ENCODE measurements at regions not wholly inside any gene's neighbourhood (a gene's known extent, or its start where the extent isn't known, plus 50 kb on each side); places are given as distances from the start of the nearest gene placed in this dataset.
"Not testable (repeated sequence)": the region's sequence is repeated elsewhere in the genome, so short reads cannot be mapped to it uniquely, and the experiment has no call there.

DNA sequence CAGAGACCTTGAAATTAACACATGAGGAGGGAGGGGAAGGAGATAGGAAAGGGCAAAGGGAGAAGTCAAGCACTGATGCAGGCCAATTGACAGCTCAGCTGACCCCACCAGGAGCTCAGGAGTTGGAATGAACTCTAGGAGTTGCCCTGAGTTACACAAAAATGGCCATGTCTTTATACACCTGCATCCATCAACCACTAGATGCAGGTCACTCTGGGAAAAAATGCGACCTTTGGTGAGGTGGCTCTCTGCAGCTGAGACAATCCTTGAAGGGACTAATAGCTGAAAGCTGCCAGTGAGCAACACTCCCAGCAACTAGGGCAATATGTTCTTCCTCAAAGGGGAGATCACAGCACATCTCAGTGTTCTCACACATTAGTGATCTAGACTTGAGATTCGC is 222.8 kb downstream of the RBM26 start:
- Histone ChIP-seq H3K9me3 (no peaks in the 10 kb centered on the region), H3K4me3 (no peak overlapping the region), H3K27me3 (no peaks in the 10 kb centered on the region), H3K4me1 (no peaks in the 10 kb centered on the region), H3K36me3 (no peaks in the 10 kb centered on the region), H3K27ac (no peak overlapping the region)
- TF ChIP-seq, protein P1, sequence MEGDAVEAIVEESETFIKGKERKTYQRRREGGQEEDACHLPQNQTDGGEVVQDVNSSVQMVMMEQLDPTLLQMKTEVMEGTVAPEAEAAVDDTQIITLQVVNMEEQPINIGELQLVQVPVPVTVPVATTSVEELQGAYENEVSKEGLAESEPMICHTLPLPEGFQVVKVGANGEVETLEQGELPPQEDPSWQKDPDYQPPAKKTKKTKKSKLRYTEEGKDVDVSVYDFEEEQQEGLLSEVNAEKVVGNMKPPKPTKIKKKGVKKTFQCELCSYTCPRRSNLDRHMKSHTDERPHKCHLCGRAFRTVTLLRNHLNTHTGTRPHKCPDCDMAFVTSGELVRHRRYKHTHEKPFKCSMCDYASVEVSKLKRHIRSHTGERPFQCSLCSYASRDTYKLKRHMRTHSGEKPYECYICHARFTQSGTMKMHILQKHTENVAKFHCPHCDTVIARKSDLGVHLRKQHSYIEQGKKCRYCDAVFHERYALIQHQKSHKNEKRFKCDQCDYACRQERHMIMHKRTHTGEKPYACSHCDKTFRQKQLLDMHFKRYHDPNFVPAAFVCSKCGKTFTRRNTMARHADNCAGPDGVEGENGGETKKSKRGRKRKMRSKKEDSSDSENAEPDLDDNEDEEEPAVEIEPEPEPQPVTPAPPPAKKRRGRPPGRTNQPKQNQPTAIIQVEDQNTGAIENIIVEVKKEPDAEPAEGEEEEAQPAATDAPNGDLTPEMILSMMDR (IDR thresholded peaks at IDR 0.05), result no peak
- ATAC-seq (no peak), DNase-seq (no peak)
- intact Hi-C loops (cut with DNase I), result no loop called here

DNA sequence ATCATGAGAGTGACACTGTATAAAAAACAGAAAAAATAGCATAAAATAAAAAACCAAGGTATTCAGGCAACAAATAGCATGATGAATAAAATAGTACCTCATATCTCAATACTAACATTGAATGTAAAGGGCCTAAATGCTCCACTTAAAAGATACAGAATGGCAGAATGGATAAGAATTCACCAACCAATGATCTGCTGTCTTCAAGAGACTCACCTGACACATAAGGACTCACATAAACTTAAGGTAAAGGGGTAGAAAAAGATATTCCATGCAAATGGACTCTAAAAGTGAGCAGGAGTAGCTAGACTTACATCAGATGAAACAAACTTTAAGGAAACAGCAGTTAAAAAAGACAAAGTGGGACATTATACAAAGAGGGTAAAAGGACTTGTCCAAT is 232.4 kb downstream of the RBM26 start:
- H3K36me3 ChIP-seq; ATAC-seq; H3K27me3 ChIP-seq; H3K27ac ChIP-seq; H3K4me1 ChIP-seq; intact Hi-C loops (cut with DNase I); DNase-seq; H3K4me3 ChIP-seq: not testable (repeated sequence)
- peaks cover 0 to 20% of the 10 kb centered on the region in 2 donors for H3K9me3 ChIP-seq

GRCh38 chr13:79172924-79173323 is 233.1 kb downstream of the RBM26 start:
- H3K4me1 ChIP-seq; intact Hi-C loops (cut with DNase I); ATAC-seq; DNase-seq; H3K27ac ChIP-seq; H3K27me3 ChIP-seq; H3K4me3 ChIP-seq; H3K36me3 ChIP-seq: not testable (repeated sequence)
- H3K9me3 ChIP-seq, result peaks cover 0 to 20% of the 10 kb centered on the region in 2 donors

DNA sequence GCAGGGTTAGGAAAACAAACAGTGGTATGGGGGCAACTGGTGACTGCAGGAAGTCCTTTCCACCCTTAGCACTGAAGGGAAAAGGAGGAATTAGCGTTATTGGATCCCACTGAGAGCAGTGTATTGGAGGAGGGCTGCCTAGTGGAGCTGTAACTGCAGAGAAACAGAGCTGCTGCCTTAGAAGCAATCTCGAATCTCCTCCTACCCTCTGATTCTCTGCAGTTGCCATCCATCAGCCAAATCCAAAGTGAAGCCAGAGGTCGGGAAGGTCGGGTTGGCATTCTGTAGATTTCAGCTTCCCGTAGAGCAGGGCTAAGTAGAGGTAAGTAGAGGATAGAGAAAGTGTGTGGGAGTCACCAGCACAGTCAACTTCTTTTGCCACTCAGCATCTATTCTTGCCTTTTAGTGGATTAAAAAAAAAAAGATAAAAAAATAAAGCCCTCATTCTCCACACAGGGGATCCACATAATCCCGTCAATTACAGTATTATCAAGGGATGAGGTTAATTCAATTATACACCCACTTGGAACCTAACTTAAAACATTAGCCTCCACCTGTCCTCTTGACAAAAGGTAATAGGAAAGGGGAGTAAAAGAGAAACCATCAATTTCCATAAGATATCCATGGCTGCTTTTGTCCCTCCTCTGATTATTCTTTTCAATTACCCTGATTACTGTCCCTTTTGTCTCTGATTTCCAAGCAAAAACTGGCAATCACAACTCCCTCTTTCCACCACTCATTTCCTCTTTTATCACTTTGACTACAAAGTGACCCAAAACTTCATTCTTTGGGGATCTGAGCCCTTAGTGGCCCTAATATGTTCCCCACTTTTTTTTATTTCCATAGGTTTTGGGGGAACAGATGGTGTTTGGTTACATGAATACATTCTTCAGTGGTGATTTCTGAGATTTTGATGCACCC is 234.7 kb downstream of the RBM26 start:
- TF ChIP-seq, protein P1 (IDR thresholded peaks at IDR 0.05), result no peak
- intact Hi-C loops (cut with DNase I), result no loop called here
- H3K27me3 ChIP-seq, result no peaks in the 10 kb centered on the region
- no peak overlapping the region for H3K4me3 ChIP-seq
- no peaks in the 10 kb centered on the region for H3K36me3 ChIP-seq
- ATAC-seq, result no peak
- H3K4me1 ChIP-seq, result no peaks in the 10 kb centered on the region
- no peak overlapping the region for H3K27ac ChIP-seq
- peaks cover 0 to 20% of the 10 kb centered on the region in 2 donors for H3K9me3 ChIP-seq
- no peak for DNase-seq

DNA sequence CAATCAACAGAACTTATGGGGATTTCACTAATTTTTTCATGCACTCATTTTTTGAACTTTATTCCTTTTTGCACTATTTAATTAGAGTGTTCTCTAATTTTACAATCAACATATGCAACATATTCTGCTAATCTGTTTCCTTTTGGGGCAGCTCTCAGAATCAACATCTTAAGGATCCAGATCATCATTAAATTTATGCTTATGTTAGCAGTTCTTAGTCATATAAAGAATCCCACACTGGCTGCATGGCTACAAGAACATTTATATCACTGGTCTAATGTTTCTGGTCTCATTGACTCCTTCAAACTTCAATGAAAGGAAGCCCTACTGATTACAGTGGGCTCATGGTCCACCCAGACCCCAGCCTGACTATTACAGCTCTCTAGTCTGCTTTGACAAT is 245.2 kb downstream of the RBM26 start:
- Histone ChIP-seq H3K9me3 (no peaks in the 10 kb centered on the region), H3K36me3 (no peaks in the 10 kb centered on the region), H3K27me3 (no peaks in the 10 kb centered on the region), H3K27ac (no peak overlapping the region), H3K4me1 (no peaks in the 10 kb centered on the region), H3K4me3 (no peak overlapping the region)
- TF ChIP-seq, protein P1 (IDR thresholded peaks at IDR 0.05), result no peak
- ATAC-seq, result no peak
- no peak for DNase-seq
- intact Hi-C loops (cut with DNase I), result no loop called here

GRCh38 chr13:79155883-79156282 is 250.2 kb downstream of the RBM26 start:
- no peak overlapping the region for H3K4me3 ChIP-seq
- H3K36me3 ChIP-seq, result no peaks in the 10 kb centered on the region
- intact Hi-C loops (cut with DNase I), result no loop called here
- ATAC-seq, result no peak
- H3K27ac ChIP-seq, result no peak overlapping the region
- H3K4me1 ChIP-seq, result no peaks in the 10 kb centered on the region
- no peak for DNase-seq
- H3K27me3 ChIP-seq, result no peaks in the 10 kb centered on the region
- no peaks in the 10 kb centered on the region for H3K9me3 ChIP-seq
- TF ChIP-seq, protein P1 (IDR thresholded peaks at IDR 0.05), result no peak
